RWPE2 (cell line): ENCODE measurements at regions not wholly inside any gene's neighbourhood (a gene's known extent, or its start where the extent isn't known, plus 50 kb on each side); places are given as distances from the start of the nearest gene placed in this dataset.

Experiments used
- ATAC-seq: fragments of 200-7000 bp; cut with Tn5 transposase; 3 replicates; pipeline ENCODE4 v1.9.1; 2021; ENCODE audit warnings: low read depth
- DNase-seq: peaks from one replicate; pipeline ENCODE4 v3.0.0-alpha.2; 2020; ENCODE audit warnings: low spot score
- H3K27ac ChIP-seq: fragments of 450-650 bp; 2 replicates; pipeline ENCODE4 v1.5.1; 2017; ENCODE audit warnings: mild to moderate bottlenecking; ENCODE audit not compliant: poor library complexity, severe bottlenecking
- H3K27me3 ChIP-seq: fragments of 250-450 bp; sonication (Bioruptor Pico); 2 replicates; pipeline ENCODE4 v1.5.1; 2021; ENCODE audit warnings: mild to moderate bottlenecking, moderate library complexity; ENCODE audit not compliant: insufficient read depth, poor library complexity, severe bottlenecking
- H3K36me3 ChIP-seq: fragments of 250-450 bp; sonication (Bioruptor Pico); 2 replicates; pipeline ENCODE4 v1.5.1; 2020; ENCODE audit warnings: low read depth, mild to moderate bottlenecking, moderate library complexity
- H3K4me1 ChIP-seq: fragments of 250-450 bp; sonication (Bioruptor Pico); 2 replicates; pipeline ENCODE4 v1.5.1; 2021; ENCODE audit warnings: mild to moderate bottlenecking, moderate library complexity; ENCODE audit not compliant: insufficient read depth, poor library complexity, severe bottlenecking
- H3K4me3 ChIP-seq: fragments of 250-450 bp; sonication (Bioruptor Pico); 2 replicates; pipeline ENCODE4 v1.5.1; 2021; ENCODE audit warnings: mild to moderate bottlenecking, moderate library complexity; ENCODE audit not compliant: severe bottlenecking
- H3K9me3 ChIP-seq: fragments of 250-450 bp; sonication (Bioruptor Pico); 2 replicates; pipeline ENCODE4 v1.5.1; 2021; ENCODE audit warnings: mild to moderate bottlenecking, moderate library complexity; ENCODE audit not compliant: severe bottlenecking
- TF ChIP-seq, protein P1 (sequence below): fragments of 450-650 bp; IDR thresholded peaks from one replicate; pipeline ENCODE4 v1.5.1; 2017; ENCODE audit warnings: mild to moderate bottlenecking, moderate library complexity; ENCODE audit not compliant: poor library complexity, severe bottlenecking

DNA sequence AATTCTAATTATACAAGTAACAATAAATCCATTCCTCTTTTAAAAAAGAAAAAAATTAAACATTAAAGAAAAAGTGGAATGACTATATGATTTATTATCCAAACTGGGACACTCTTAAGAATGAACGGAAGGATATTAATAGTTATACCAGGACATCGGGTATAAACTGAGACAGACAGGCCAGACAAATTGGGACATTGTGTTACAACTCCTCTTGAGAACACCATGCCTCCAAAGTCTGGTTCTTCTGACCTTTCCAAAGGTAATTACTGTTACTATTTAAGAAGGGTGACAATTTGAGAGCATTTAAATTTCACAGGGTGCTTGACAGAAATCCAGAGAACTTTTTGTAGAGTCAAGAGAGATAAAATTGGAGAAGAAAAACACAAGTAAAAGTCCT is 132.1 kb upstream of the MARCHF11 start:
- Histone ChIP-seq H3K36me3 (no peaks in the 10 kb centered on the region), H3K4me3 (no peak overlapping the region), H3K9me3 (no peaks in the 10 kb centered on the region), H3K27me3 (no peaks in the 10 kb centered on the region), H3K27ac (no peak overlapping the region), H3K4me1 (no peaks in the 10 kb centered on the region)
- DNase-seq (no peak), ATAC-seq (no peak)
- TF ChIP-seq, protein P1, sequence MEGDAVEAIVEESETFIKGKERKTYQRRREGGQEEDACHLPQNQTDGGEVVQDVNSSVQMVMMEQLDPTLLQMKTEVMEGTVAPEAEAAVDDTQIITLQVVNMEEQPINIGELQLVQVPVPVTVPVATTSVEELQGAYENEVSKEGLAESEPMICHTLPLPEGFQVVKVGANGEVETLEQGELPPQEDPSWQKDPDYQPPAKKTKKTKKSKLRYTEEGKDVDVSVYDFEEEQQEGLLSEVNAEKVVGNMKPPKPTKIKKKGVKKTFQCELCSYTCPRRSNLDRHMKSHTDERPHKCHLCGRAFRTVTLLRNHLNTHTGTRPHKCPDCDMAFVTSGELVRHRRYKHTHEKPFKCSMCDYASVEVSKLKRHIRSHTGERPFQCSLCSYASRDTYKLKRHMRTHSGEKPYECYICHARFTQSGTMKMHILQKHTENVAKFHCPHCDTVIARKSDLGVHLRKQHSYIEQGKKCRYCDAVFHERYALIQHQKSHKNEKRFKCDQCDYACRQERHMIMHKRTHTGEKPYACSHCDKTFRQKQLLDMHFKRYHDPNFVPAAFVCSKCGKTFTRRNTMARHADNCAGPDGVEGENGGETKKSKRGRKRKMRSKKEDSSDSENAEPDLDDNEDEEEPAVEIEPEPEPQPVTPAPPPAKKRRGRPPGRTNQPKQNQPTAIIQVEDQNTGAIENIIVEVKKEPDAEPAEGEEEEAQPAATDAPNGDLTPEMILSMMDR: no peak

DNA sequence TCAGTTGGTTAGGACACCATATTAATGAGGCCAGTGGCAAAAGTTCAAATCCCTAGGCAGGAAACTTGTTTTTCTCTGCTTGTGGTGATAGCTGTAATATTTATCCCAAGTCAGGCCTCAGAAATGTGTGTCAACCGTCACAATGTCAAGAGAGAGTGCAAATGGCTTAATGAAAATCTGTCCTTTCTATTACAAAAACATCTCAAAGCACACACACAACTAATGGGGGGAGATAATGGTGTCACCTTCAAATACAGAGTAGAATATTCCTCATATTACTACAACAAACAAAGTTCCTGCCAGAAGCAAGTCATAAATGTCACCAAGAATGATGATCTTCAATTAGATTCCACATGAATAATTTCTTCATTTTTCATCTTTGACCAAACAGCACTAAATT is 127.2 kb upstream of the MARCHF11 start:
- TF ChIP-seq, protein P1: no peak
- H3K36me3 ChIP-seq: no peaks in the 10 kb centered on the region
- no peaks in the 10 kb centered on the region for H3K4me1 ChIP-seq
- H3K4me3 ChIP-seq: no peak overlapping the region
- no peaks in the 10 kb centered on the region for H3K9me3 ChIP-seq
- DNase-seq (no peak), ATAC-seq (no peak)
- no peaks in the 10 kb centered on the region for H3K27me3 ChIP-seq
- no peak overlapping the region for H3K27ac ChIP-seq

DNA sequence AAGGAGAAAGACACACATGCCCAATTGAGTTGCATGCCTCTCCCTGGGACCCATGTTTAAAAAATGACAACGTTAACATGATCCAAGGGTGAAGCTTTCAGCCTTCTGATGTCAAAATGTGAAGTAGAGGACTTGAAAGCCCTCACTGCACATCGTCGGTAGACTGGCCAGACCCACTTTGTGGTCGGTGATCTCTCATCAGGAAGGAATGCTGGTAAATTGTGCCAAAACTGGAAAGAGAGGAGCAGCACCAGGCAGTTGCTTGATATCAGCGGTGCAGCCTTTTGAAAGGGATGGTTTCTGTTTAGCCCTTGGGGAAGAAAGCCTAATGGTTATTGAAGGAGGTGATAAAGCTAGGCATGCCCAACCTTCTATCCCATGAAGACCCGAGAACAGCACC is 125.3 kb upstream of the MARCHF11 start:
- no peaks in the 10 kb centered on the region for H3K4me1 ChIP-seq
- no peaks in the 10 kb centered on the region for H3K27me3 ChIP-seq
- H3K36me3 ChIP-seq: no peaks in the 10 kb centered on the region
- no peak for DNase-seq
- peak; percentile 31; the same call in 1 of the 3 replicates for ATAC-seq
- no peaks in the 10 kb centered on the region for H3K9me3 ChIP-seq
- no peak overlapping the region for H3K27ac ChIP-seq
- no peak overlapping the region for H3K4me3 ChIP-seq
- TF ChIP-seq, protein P1: no peak

DNA sequence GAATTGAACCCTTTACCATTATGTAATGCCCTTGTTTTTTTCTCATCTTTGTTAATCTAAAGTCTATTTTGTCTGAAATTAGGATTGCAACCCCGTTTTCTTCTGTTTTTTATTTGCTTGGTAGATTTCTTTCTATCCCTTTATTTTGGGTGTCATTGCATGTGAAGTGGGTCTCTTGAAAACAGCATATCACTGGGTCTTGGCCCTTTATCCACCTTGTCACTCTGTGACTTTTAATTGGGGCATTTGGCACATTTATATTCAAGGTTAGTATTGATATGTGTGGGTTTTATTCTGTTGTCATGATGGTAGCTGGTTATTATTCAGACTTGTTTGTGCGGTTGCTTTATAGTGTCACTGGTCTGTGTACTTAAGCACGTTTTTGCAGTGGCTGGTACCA is 117.4 kb upstream of the MARCHF11 start:
- H3K4me3 ChIP-seq: no peak overlapping the region
- TF ChIP-seq, protein P1: no peak
- DNase-seq (no peak), ATAC-seq (no peak)
- H3K27ac ChIP-seq: no peak overlapping the region
- no peaks in the 10 kb centered on the region for H3K4me1 ChIP-seq
- H3K9me3 ChIP-seq: no peaks in the 10 kb centered on the region
- no peaks in the 10 kb centered on the region for H3K36me3 ChIP-seq
- H3K27me3 ChIP-seq: no peaks in the 10 kb centered on the region

DNA sequence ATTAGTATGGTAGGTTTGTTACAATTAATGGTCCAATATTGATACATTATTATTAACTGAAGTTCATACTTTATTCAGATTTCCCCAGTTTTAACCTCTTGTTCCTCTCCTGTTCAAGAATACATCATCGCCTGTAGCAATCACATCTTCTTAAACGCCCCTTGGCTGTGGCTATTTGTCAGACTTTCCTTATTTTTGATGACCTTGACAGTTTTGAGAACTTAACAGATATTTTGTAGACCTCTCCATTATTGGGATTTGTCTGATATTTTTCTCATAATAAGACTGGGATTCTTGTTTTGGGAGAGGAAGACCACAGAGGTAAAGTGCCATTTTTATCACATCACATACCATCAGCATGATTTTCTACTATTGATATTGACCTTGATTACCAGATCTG is 112.3 kb upstream of the MARCHF11 start:
- no peak for DNase-seq
- Histone ChIP-seq H3K4me3 (no peak overlapping the region), H3K9me3 (no peaks in the 10 kb centered on the region), H3K27ac (no peak overlapping the region), H3K27me3 (peaks cover 17% of the 10 kb centered on the region), H3K36me3 (no peaks in the 10 kb centered on the region), H3K4me1 (no peaks in the 10 kb centered on the region)
- TF ChIP-seq, protein P1: no peak
- no peak for ATAC-seq
